Neural cell (in vitro differentiated cells): ENCODE measurements at regions not wholly inside any gene's neighbourhood (a gene's known extent, or its start where the extent isn't known, plus 50 kb on each side); places are given as distances from the start of the nearest gene placed in this dataset.

Experiments
- H2AFZ ChIP-seq: fragments of 200-600, 300-800 bp; sonication (generic), shearing (Covaris generic); 2 replicates; pipeline ENCODE4 v1.6.0; 2014; ENCODE audit warnings: low read depth, mild to moderate bottlenecking, antibody characterized with exemption, low read length, moderate library complexity
- H3F3A ChIP-seq: fragments of 200-600 bp; shearing (Covaris generic); 2 replicates; pipeline ENCODE4 v1.6.1; 2016; ENCODE audit warnings: mild to moderate bottlenecking, moderate library complexity, mixed read lengths, antibody characterized with exemption, low read length; ENCODE audit not compliant: insufficient read depth, poor library complexity, severe bottlenecking
- H3K27ac ChIP-seq: fragments of 200-600, 300-800 bp; sonication (generic), shearing (Covaris generic); 2 replicates; pipeline ENCODE4 v1.5.1; 2014; ENCODE audit warnings: mild to moderate bottlenecking, low read length, moderate library complexity
- H3K27me3 ChIP-seq: fragments of 300-800, 200-600 bp; sonication (generic), shearing (Covaris generic); 2 replicates; pipeline ENCODE4 v1.6.0; 2014; ENCODE audit warnings: mild to moderate bottlenecking, low read depth, low read length, moderate library complexity; ENCODE audit not compliant: insufficient read depth
- H3K36me3 ChIP-seq: fragments of 300-800, 200-600 bp; sonication (generic), shearing (Covaris generic); 2 replicates; pipeline ENCODE4 v1.5.1; 2014; ENCODE audit warnings: mild to moderate bottlenecking, antibody characterized with exemption, low read length, moderate library complexity; ENCODE audit not compliant: insufficient read depth
- H3K4me2 ChIP-seq: fragments of 300-800, 200-600 bp; sonication (generic), shearing (Covaris generic); 2 replicates; pipeline ENCODE4 v1.6.0; 2014; ENCODE audit warnings: mild to moderate bottlenecking, low read length
- H3K4me3 ChIP-seq: fragments of 300-800, 200-600 bp; sonication (generic), shearing (Covaris generic); 2 replicates; pipeline ENCODE4 v1.5.1; 2014; ENCODE audit warnings: mild to moderate bottlenecking, low read length, moderate library complexity
- H3K79me2 ChIP-seq: fragments of 200-600 bp; shearing (Covaris generic); replicated peaks from 2 replicates; pipeline ENCODE4 v1.6.0; 2014; ENCODE audit warnings: mild to moderate bottlenecking, low read length, moderate library complexity; ENCODE audit not compliant: insufficient read depth
- H3K9ac ChIP-seq: fragments of 300-800, 200-600 bp; sonication (generic), shearing (Covaris generic); 2 replicates; pipeline ENCODE4 v1.6.1; 2016; ENCODE audit warnings: mild to moderate bottlenecking, low read length, mixed read lengths
- H3K9me2 ChIP-seq: fragments of 200-600 bp; shearing (Covaris generic); 2 replicates; pipeline ENCODE4 v1.6.1; 2016; ENCODE audit warnings: mild to moderate bottlenecking, low read length, mixed read lengths; ENCODE audit not compliant: insufficient read depth
- H3K9me3 ChIP-seq: fragments of 200-600, 300-800 bp; sonication (generic), shearing (Covaris generic); 2 replicates; pipeline ENCODE4 v1.6.1; 2016; ENCODE audit warnings: mild to moderate bottlenecking, mixed run types, low read length, moderate library complexity, mixed read lengths
- H4K20me1 ChIP-seq: fragments of 200-600 bp; shearing (Covaris generic); 2 replicates; pipeline ENCODE4 v1.6.1; 2016; ENCODE audit warnings: mild to moderate bottlenecking, mixed run types; ENCODE audit not compliant: insufficient read depth
- CTCF ChIP-seq: fragments of 450-650 bp; IDR thresholded peaks from 2 replicates; pipeline ENCODE4 v1.5.1; 2014; ENCODE audit warnings: antibody characterized with exemption, mild to moderate bottlenecking, moderate library complexity; ENCODE audit not compliant: poor library complexity, severe bottlenecking
- EP300 ChIP-seq: fragments of 450-650 bp; conservative IDR thresholded peaks from 2 replicates; pipeline ENCODE4 v1.6.1; 2014; ENCODE audit warnings: antibody characterized with exemption, mild to moderate bottlenecking, moderate library complexity; ENCODE audit not compliant: poor library complexity, severe bottlenecking
- EZH2 ChIP-seq: fragments of 200-600, 300-800 bp; shearing (Covaris generic), sonication (generic); IDR thresholded peaks from 2 replicates; pipeline ENCODE4 v1.6.1; 2014; ENCODE audit warnings: antibody characterized with exemption, low read length, borderline replicate concordance, mild to moderate bottlenecking; ENCODE audit not compliant: insufficient read depth, poor library complexity, severe bottlenecking
- MXI1 ChIP-seq: fragments of 450-650 bp; conservative IDR thresholded peaks from 2 replicates; pipeline ENCODE4 v1.6.1; 2014; ENCODE audit warnings: antibody characterized with exemption, mild to moderate bottlenecking; ENCODE audit not compliant: poor library complexity, severe bottlenecking
- POLR2AphosphoS5 ChIP-seq: IDR thresholded peaks from 2 replicates; pipeline ENCODE4 v1.6.1; 2012
- RAD21 ChIP-seq: fragments of 450-650 bp; conservative IDR thresholded peaks from 2 replicates; pipeline ENCODE4 v1.6.1; 2014; ENCODE audit warnings: antibody characterized with exemption, mild to moderate bottlenecking, moderate library complexity
- REST ChIP-seq: IDR thresholded peaks from 2 replicates; pipeline ENCODE4 v1.6.1; 2012; ENCODE audit warnings: borderline replicate concordance
- SMC3 ChIP-seq: fragments of 450-650 bp; conservative IDR thresholded peaks from 2 replicates; pipeline ENCODE4 v1.6.1; 2014; ENCODE audit warnings: antibody characterized with exemption, mild to moderate bottlenecking, moderate library complexity; ENCODE audit not compliant: poor library complexity
- TAF1 ChIP-seq: IDR thresholded peaks from 2 replicates; pipeline ENCODE4 v1.6.1; 2012; ENCODE audit warnings: low read depth

- no peak overlapping the region for H3K4me3 ChIP-seq
- H3K9me3 ChIP-seq = no peaks in the 10 kb centered on the region
- no peak overlapping the region for H3K4me2 ChIP-seq
- H3F3A ChIP-seq = no peaks in the 10 kb centered on the region
- no peak for TF ChIP-seq CTCF
- no peak for TF ChIP-seq RAD21
- TF ChIP-seq MXI1 = no peak
- no peak for TF ChIP-seq SMC3
- no peak for TF ChIP-seq EZH2
- no peaks in the 10 kb centered on the region for H4K20me1 ChIP-seq
- H3K36me3 ChIP-seq = no peaks in the 10 kb centered on the region
- no peak overlapping the region for H3K27ac ChIP-seq
- H3K79me2 ChIP-seq = no peaks in the 10 kb centered on the region
- H3K9me2 ChIP-seq = no peaks in the 10 kb centered on the region
- no peaks in the 10 kb centered on the region for H3K27me3 ChIP-seq
- no peak overlapping the region for H2AFZ ChIP-seq
- no peak overlapping the region for H3K9ac ChIP-seq
Measured at GRCh38 chr11:15690320-15690719, 575.6 kb downstream of the INSC start.

- H3K27me3 ChIP-seq = no peaks in the 10 kb centered on the region
- no peak overlapping the region for H3K4me2 ChIP-seq
- TF ChIP-seq EP300 (no peak), RAD21 (no peak), POLR2AphosphoS5 (no peak), EZH2 (no peak), TAF1 (no peak), REST (no peak), CTCF (no peak), SMC3 (no peak), MXI1 (no peak)
Measured at GRCh38 chr11:15692739-15693138, 578.0 kb downstream of the INSC start.

More at GRCh38 chr11:15692739-15693138, 578.0 kb downstream of the INSC start:
- no peaks in the 10 kb centered on the region for H3K9me3 ChIP-seq
- no peaks in the 10 kb centered on the region for H3F3A ChIP-seq
- H4K20me1 ChIP-seq = no peaks in the 10 kb centered on the region
- H3K4me3 ChIP-seq = no peak overlapping the region
- no peak overlapping the region for H2AFZ ChIP-seq
- no peaks in the 10 kb centered on the region for H3K79me2 ChIP-seq
- H3K9me2 ChIP-seq = no peaks in the 10 kb centered on the region
- H3K36me3 ChIP-seq = no peaks in the 10 kb centered on the region
- H3K9ac ChIP-seq = no peak overlapping the region
- no peak overlapping the region for H3K27ac ChIP-seq
